ENCODE measurements at regions not wholly inside any gene's neighbourhood (a gene's known extent, or its start where the extent isn't known, plus 50 kb on each side); places are given as distances from the start of the nearest gene placed in this dataset.

GRCh38 chr4:57371671-57372070 lies 261.5 kb upstream of the IGFBP7 start:
- H3F3A ChIP-seq (replicated peaks; ENCODE audit: low read depth) = no peaks in the 10 kb centered on the region
- no peak overlapping the region for H3K27ac ChIP-seq (ENCODE audit: low read depth)
- TF ChIP-seq REST (IDR thresholded peaks at IDR 0.05; ENCODE audit: unreplicated experiment) (no peak), POLR2AphosphoS5 (IDR thresholded peaks at IDR 0.05; ENCODE audit: low read depth) (no peak), JUNB (IDR thresholded peaks at IDR 0.05; ENCODE audit: unreplicated experiment) (no peak), STAT1 (IDR thresholded peaks at IDR 0.05; ENCODE audit: unreplicated experiment) (no peak), CREB1 (CRISPR knock-in tag; IDR thresholded peaks at IDR 0.05; ENCODE audit: low read depth) (no peak), CTCF (conservative IDR thresholded peaks at IDR 0.05; ENCODE audit: low read depth in 2 of 2) (no peak), EZH2phosphoT487 (IDR thresholded peaks at IDR 0.05; ENCODE audit: unreplicated experiment) (no peak), ZNF331 (CRISPR knock-in tag; IDR thresholded peaks at IDR 0.05; ENCODE audit: low read depth) (no peak), ZNF114 (CRISPR knock-in tag; IDR thresholded peaks at IDR 0.05) (no peak), ZNF462 (CRISPR knock-in tag; IDR thresholded peaks at IDR 0.05) (no peak), EZH2 (IDR thresholded peaks at IDR 0.05; ENCODE audit: low read depth, unreplicated experiment) (no peak), ETS1 (IDR thresholded peaks at IDR 0.05) (no peak), NANOG (IDR thresholded peaks at IDR 0.05; ENCODE audit: borderline replicate concordance) (no peak)
- H4K20me1 ChIP-seq (replicated peaks; ENCODE audit: insufficient read depth) = no peaks in the 10 kb centered on the region
- no peaks in the 10 kb centered on the region for H3K79me2 ChIP-seq (replicated peaks; ENCODE audit: insufficient read depth)
- H3K9me2 ChIP-seq (ENCODE audit: insufficient read depth) = peaks cover 30% of the 10 kb centered on the region
- ATAC-seq (no peak), DNase-seq (ENCODE audit: low spot score) (no peak)
- Mint-ChIP-seq H3K4me1 (peaks cover 19% of the 10 kb centered on the region), H3K4me3 (no peak overlapping the region), H3K9me3 (peaks cover 17% of the 10 kb centered on the region), H3K27ac (no peak overlapping the region), H3K27me3 (ENCODE audit: insufficient read depth, low read depth, poor library complexity) (no peaks in the 10 kb centered on the region), H3K36me3 (ENCODE audit: low read depth) (peaks cover 16% of the 10 kb centered on the region)
- H2AFZ ChIP-seq = no peak overlapping the region
- no peak overlapping the region for H3K4me2 ChIP-seq
- peaks cover 7% of the 10 kb centered on the region; the same call in 1 of the 2 replicates for H3K4me1 ChIP-seq (ENCODE audit: insufficient read depth)
- H3K36me3 ChIP-seq (ENCODE audit: insufficient read depth) = no peaks in the 10 kb centered on the region
- H3K27me3 ChIP-seq (ENCODE audit: insufficient read depth) = no peaks in the 10 kb centered on the region
- no peak overlapping the region for H3K4me3 ChIP-seq

Data from GM23338 (cell line).